Fibroblast of lung (primary cell): ENCODE measurements at regions not wholly inside any gene's neighbourhood (a gene's known extent, or its start where the extent isn't known, plus 50 kb on each side); places are given as distances from the start of the nearest gene placed in this dataset.

Source experiments
- DNase-seq, 2 donors: peaks; one replicate each; pipeline versions ENCODE4 v3.0.0 to v3.0.0-alpha.2; 2010; ENCODE audit warnings: low read depth in 2 of 2
- H2AFZ ChIP-seq: 2 replicates; pipeline ENCODE4 v1.5.1; 2012; ENCODE audit warnings: low read length, control low read depth, inconsistent platforms
- H3K27ac ChIP-seq: 2 replicates; pipeline ENCODE4 v1.5.1; 2011; ENCODE audit warnings: low read length, control low read depth; ENCODE audit not compliant: insufficient read depth
- H3K27me3 ChIP-seq: 2 replicates; pipeline ENCODE4 v1.5.1; 2011; ENCODE audit warnings: mild to moderate bottlenecking, low read length; ENCODE audit not compliant: control insufficient read depth, insufficient read depth
- H3K36me3 ChIP-seq: 2 replicates; pipeline ENCODE4 v1.5.1; 2011; ENCODE audit warnings: low read length; ENCODE audit not compliant: control insufficient read depth, insufficient read depth
- H3K4me1 ChIP-seq: 2 replicates; pipeline ENCODE4 v1.5.1; 2011; ENCODE audit warnings: low read length; ENCODE audit not compliant: control insufficient read depth, insufficient read depth; ENCODE audit errors: extremely low read depth
- H3K4me2 ChIP-seq: 2 replicates; pipeline ENCODE4 v1.5.1; 2011; ENCODE audit warnings: low read length, control low read depth; ENCODE audit not compliant: insufficient read depth; ENCODE audit errors: extremely low read depth
- H3K4me3 ChIP-seq, 4 experiments: fragments of 200-600 bp in 1 of 4; sonication (generic) in 1 of 4; replicated peaks in 1 of 4; 2 replicates each; pipeline ENCODE4 v1.5.1; 2011 to 2016; ENCODE audit warnings: low read length in 4 of 4, low read depth in 3 of 4, mild to moderate bottlenecking in 3 of 4, control low read depth in 2 of 4, inconsistent platforms in 1 of 4, mixed read lengths in 1 of 4; ENCODE audit not compliant: insufficient read depth in 1 of 4; ENCODE audit errors: control extremely low read depth in 1 of 4
- H3K79me2 ChIP-seq: 2 replicates; pipeline ENCODE4 v1.5.1; 2012; ENCODE audit warnings: mild to moderate bottlenecking, low read length, inconsistent platforms; ENCODE audit not compliant: control insufficient read depth, insufficient read depth
- H3K9ac ChIP-seq: 2 replicates; pipeline ENCODE4 v1.5.1; 2011; ENCODE audit warnings: mild to moderate bottlenecking, low read length, control low read depth; ENCODE audit not compliant: insufficient read depth
- H3K9me3 ChIP-seq: 2 replicates; pipeline ENCODE4 v1.5.1; 2012; ENCODE audit warnings: low read depth, low read length; ENCODE audit not compliant: control insufficient read depth, insufficient read depth
- H4K20me1 ChIP-seq: 2 replicates; pipeline ENCODE4 v1.5.1; 2011; ENCODE audit warnings: low read length; ENCODE audit not compliant: control insufficient read depth, insufficient read depth; ENCODE audit errors: extremely low read depth
- CTCF ChIP-seq, 2 donors: IDR thresholded peaks in 1 of 2; conservative IDR thresholded peaks in 1 of 2; 1 replicate in 1 of 2; 2 replicates in 1 of 2; pipeline ENCODE4 v1.5.1; 2011 to 2012; ENCODE audit warnings: low read length in 2 of 2, control low read depth in 1 of 2, inconsistent platforms in 1 of 2, low read depth in 1 of 2, mild to moderate bottlenecking in 1 of 2
- EZH2 ChIP-seq: IDR thresholded peaks from 2 replicates; pipeline ENCODE4 v1.5.1; 2012; ENCODE audit warnings: low read length, control low read depth, mild to moderate bottlenecking; ENCODE audit errors: missing control alignments

GRCh38 chr4:100042711-100043110 is 92.6 kb upstream of the H2AZ1 start:
- TF ChIP-seq CTCF (conservative IDR thresholded peaks at IDR 0.05 in 1 of 2, IDR thresholded peaks at IDR 0.05 in 1 of 2; ENCODE audit: low read depth in 1 of 2, low read length in 2 of 2) (no peak), EZH2 (no peak)
- Histone ChIP-seq H3K27ac (no peak overlapping the region), H3K9ac (no peak overlapping the region), H3K79me2 (no peaks in the 10 kb centered on the region), H3K27me3 (no peaks in the 10 kb centered on the region), H3K36me3 (no peaks in the 10 kb centered on the region), H3K4me3 (no peak overlapping the region), H2AFZ (no peak overlapping the region), H3K4me2 (no peak overlapping the region), H3K4me1 (no peaks in the 10 kb centered on the region), H4K20me1 (no peaks in the 10 kb centered on the region), H3K9me3 (no peaks in the 10 kb centered on the region)
- peak in 1 of 2 donors; percentile 21 for DNase-seq

- no peak overlapping the region for H3K9ac ChIP-seq
- H3K4me3 ChIP-seq: no peak overlapping the region
- H3K27me3 ChIP-seq: no peaks in the 10 kb centered on the region
- H3K4me1 ChIP-seq: no peaks in the 10 kb centered on the region
- H2AFZ ChIP-seq: no peak overlapping the region
- H3K36me3 ChIP-seq: no peaks in the 10 kb centered on the region
- no peak overlapping the region for H3K4me2 ChIP-seq
- no peaks in the 10 kb centered on the region for H3K79me2 ChIP-seq
- no peak for DNase-seq
- no peaks in the 10 kb centered on the region for H4K20me1 ChIP-seq
- TF ChIP-seq CTCF (conservative IDR thresholded peaks at IDR 0.05 in 1 of 2, IDR thresholded peaks at IDR 0.05 in 1 of 2; ENCODE audit: low read depth in 1 of 2, low read length in 2 of 2) (no peak), EZH2 (no peak)
- no peaks in the 10 kb centered on the region for H3K9me3 ChIP-seq
- no peak overlapping the region for H3K27ac ChIP-seq
Observed at GRCh38 chr4:100042235-100042634, 92.2 kb upstream of the H2AZ1 start.

- Histone ChIP-seq H3K27ac (no peak overlapping the region), H3K9ac (no peak overlapping the region), H3K79me2 (no peaks in the 10 kb centered on the region), H3K4me1 (no peaks in the 10 kb centered on the region), H3K4me3 (no peak overlapping the region), H3K27me3 (no peaks in the 10 kb centered on the region), H3K36me3 (no peaks in the 10 kb centered on the region), H3K9me3 (no peaks in the 10 kb centered on the region), H2AFZ (no peak overlapping the region), H4K20me1 (no peaks in the 10 kb centered on the region), H3K4me2 (no peak overlapping the region)
- DNase-seq: no peak
- TF ChIP-seq EZH2 (no peak), CTCF (conservative IDR thresholded peaks at IDR 0.05 in 1 of 2, IDR thresholded peaks at IDR 0.05 in 1 of 2; ENCODE audit: low read depth in 1 of 2, low read length in 2 of 2) (no peak)
Observed at GRCh38 chr4:100041646-100042045, 91.6 kb upstream of the H2AZ1 start.
